Inferior parietal cortex (tissue), 1 donor: ENCODE measurements at regions not wholly inside any gene's neighbourhood (a gene's known extent, or its start where the extent isn't known, plus 50 kb on each side); places are given as distances from the start of the nearest gene placed in this dataset.

Experiments used
- DNase-seq: peaks from one replicate; pipeline ENCODE4 v3.0.0-alpha.2; 2016; ENCODE audit errors: extremely low spot score

- DNase-seq = no peak
Measured at GRCh38 chr13:66071029-66071428, 1159.1 kb downstream of the PCDH9 start.

DNA sequence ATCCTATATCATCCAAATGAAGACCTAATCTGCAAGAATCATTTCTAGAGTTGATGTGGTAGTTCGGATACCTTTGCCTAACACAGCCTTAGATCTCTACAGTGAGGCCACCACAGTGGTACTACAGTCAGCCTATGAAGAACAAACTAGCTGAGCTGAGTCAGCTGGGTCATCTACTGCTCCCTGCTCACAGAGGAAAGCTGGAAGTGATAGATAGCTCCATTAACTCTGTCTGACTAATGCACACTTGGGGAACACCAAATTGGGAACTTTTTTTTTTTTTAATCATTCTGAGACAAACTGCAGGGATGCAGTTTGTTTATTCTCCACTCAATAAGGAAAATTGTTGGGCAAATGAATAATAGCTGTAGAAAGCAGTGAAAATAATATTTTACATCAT, 1160.6 kb downstream of the PCDH9 start:
- no peak for DNase-seq

- no peak for DNase-seq
Measured at GRCh38 chr13:66068683-66069082, 1161.5 kb downstream of the PCDH9 start.

GRCh38 chr13:66048888-66049287, 1181.2 kb downstream of the PCDH9 start:
- no peak for DNase-seq

- no peak for DNase-seq
Measured at GRCh38 chr13:66040506-66040905, 1189.6 kb downstream of the PCDH9 start.

DNA sequence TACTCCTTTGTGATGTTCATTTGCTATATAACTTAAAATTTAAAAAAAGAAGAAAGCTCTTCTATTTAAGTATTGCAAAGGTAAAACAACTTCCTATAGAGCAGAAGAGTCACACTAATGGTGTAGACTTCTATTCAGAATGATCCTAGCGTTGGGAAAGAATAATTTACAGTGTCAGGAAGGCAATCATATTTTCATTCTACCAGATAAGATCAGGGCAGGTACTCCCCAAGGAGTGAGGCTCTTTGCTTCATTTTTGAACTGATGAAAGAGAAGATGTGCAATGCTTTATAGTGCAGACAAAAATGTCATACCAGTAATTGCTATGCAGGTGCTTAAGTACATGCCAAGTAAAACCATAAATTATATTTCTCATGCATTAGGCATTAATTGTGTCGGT, 1193.0 kb downstream of the PCDH9 start:
- DNase-seq = no peak

DNA sequence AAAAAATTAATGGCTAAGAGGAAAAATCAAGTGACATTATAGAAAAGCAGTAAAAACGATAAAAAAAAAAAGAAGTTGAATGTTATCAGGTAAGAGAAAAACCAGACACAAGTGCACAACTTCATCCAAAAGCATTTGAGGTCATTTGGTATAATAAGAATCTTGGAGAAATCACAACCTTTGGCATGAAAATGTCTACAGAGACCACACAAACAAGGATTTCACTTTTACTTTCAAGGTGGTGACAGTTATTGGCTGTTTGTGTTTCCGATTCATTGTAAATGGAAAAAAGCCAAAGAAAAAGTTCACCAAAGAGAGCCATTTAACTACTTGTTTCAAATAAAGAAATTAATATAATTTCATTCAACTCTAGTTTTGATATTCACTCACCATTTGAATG, 1193.5 kb downstream of the PCDH9 start:
- DNase-seq = no peak

GRCh38 chr13:66036024-66036614, 1194.0 kb downstream of the PCDH9 start:
- no peak for DNase-seq

GRCh38 chr13:66033924-66034323, 1196.2 kb downstream of the PCDH9 start:
- no peak for DNase-seq

DNA sequence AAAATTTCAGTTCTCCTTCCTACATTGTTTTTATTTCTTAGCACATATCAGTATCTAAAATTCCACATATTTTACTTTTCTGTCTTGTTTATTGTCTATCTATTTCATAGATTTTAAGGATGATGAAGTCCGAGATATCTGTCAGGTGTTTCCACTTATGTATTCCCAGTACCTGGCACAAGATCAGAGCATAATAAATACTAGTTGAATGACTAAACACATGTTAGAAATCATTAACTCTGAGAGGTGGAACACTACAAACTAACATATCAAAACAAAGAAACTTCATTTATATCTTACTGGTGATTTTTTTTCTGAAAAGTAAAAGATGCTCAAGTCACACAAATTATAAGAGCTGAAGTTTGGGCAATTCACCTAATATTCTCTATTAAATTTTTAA, 1208.3 kb downstream of the PCDH9 start:
- no peak for DNase-seq

DNA sequence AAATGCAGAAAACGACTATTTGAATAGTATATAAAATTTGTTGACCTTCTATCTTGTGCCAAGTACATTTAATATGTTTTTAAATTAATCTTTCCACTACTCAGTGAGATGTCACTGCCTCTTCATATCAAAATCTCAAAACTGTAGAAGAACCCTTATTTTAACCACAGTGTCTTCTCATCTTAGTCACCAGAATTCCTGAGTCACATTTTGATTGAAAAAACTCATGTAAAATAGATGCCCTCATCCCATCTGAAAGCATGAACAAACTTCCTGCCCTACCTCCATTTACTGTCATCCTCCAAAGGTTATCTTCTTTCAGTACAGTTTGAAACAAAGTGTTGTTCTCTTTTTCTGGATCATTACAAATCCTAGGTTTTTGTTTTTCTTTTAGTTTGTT, 1215.4 kb downstream of the PCDH9 start:
- no peak for DNase-seq

GRCh38 chr13:66009241-66009640, 1220.9 kb downstream of the PCDH9 start:
- DNase-seq = no peak

DNA sequence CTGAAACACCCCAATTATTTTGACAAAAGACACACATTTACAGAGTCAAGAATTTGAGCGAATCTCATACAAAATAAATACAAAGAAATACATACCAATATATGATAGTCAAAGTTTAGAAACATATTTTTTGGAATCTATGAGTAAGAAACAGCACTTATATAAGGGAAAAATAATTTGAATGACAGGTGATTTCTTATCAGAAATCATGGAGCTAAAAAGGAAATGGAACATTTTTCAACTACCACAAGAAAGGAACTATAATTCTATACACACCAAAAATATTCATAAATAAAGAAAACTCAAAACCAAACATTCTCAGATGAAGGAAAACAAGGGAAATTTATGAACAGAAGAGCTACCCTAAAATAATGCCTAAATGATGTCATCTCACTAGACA, 1226.6 kb downstream of the PCDH9 start:
- DNase-seq = no peak

DNA sequence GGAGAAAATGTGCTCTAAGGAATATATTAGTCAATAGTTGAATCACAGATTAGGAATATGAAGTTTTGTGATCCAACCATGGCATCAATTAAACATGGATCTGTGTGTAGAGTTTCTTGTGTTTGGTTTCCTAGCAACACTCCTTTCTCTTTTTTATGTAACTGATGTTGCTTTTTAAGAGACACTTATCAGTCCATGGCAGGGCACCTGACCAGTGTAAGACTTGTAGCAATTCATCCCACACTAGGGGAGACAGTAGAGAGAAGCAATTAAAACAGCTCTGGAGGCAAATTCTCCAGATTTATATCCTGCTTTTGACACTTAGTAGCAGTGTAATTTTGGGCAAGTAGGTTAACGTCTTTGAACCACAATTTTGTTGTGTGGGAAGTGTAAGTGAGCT, 1229.0 kb downstream of the PCDH9 start:
- no peak for DNase-seq

DNA sequence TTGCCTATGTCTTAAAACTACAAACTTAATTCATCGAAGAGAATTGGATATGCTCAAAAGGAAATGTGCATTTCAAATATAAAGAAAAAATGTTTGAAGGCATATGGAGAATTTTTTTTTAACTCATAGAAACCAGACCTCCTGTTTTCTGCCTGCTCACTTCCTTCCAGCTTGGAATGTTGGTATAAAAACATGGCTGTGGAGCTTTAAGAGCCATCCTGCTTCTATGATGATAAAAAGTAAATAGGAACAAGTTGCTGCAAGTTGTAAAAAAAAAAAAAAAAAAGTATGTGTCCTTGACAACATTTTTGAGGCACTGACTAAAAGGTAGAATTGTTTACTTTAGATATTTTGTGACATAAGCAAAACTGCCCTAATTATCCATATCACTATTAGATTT, 1230.7 kb downstream of the PCDH9 start:
- DNase-seq = no peak

DNA sequence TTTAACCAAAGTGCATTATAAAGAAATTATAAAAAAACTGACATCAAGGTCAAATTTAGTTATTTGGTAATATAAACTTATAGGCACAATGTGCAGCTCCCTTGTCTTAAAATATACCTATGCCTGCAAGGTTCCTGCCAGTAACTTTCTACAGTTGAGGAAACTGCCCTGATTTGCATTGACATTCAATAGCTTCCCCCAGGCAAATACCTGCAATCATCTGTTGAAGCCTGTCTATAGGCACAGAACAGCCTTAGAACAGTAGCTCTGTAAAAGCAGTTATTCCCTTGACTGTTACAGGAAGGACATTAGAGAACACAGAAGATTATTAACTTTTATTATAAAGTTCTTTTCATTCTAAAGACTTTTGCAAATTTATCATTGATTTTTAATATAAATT, 1239.5 kb downstream of the PCDH9 start:
- DNase-seq = no peak

DNA sequence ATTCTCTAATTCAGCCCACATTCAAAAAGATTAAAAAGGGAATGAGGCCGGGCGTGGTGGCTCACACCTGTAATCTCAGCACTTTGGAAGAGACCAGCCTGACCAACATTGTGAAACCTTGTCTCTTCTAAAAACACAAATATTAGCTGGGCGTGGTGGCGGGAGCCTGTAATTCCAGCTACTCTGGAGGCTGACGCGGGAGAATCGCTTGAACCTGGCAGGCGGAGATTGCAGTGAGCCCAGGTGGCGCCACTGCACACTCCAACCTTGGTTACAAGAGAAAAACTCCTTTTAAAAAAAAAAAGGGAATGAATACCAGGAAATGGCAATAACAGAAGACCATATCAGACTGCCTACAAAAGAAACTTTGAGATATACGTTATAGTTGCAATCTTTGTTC, 1244.5 kb downstream of the PCDH9 start:
- no peak for DNase-seq

DNA sequence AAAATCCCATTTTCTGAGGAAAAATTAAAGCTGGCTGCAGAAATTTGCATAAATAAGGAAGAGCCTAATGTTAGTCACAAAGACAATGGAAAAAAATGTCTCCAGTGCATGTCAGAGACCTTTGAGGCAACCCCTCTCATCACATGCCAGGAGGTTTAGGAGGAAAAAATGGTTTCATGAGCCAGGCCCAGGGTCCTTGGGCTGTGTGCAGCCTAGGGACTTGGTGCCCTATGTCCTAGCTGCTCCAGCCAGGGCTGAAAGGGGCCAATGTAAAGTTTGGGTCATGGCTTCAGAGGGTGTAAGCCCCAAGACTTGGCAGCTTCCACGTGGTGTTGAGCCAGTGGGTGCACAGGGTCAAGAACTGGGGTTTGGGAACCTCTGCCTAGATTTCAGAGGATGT, 1252.6 kb downstream of the PCDH9 start:
- no peak for DNase-seq

GRCh38 chr13:65971541-65971940, 1258.6 kb downstream of the PCDH9 start:
- peak; percentile 25 for DNase-seq

GRCh38 chr13:65966991-65967451, 1263.1 kb downstream of the PCDH9 start:
- DNase-seq = no peak

GRCh38 chr13:65965501-65965900, 1264.6 kb downstream of the PCDH9 start:
- DNase-seq = no peak

GRCh38 chr13:65964672-65965071, 1265.5 kb downstream of the PCDH9 start:
- no peak for DNase-seq

GRCh38 chr13:65959305-65959704, 1270.8 kb downstream of the PCDH9 start:
- DNase-seq = no peak

DNA sequence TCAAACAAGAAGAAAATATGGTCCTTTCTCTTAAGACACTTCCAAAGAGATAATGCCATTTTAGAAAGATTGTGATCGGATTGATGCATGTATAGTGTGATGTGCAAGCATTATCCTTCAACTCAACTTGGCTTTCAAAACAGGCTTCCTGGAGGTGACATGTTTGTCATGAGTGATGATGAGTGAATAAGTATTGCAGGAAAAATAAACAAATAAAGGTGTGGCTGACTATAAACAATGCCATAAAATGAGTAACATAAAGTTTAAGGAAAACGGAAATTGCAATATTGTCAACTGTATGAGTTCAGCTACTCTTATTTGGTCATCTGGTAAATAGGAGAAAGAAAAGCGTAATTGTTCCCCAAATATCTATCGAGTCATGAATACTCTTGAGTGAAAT, 1283.7 kb downstream of the PCDH9 start:
- no peak for DNase-seq
